GM19328 (cell line): ENCODE measurements at regions not wholly inside any gene's neighbourhood (a gene's known extent, or its start where the extent isn't known, plus 50 kb on each side); places are given as distances from the start of the nearest gene placed in this dataset.
A peak's percentile ranks its signal among the peaks of the same experiment; 100 is the strongest.

Experiments
- ATAC-seq: cut with Tn5 transposase; IDR thresholded peaks from one replicate; pipeline ENCODE4 v1.9.1; 2021; ENCODE audit warnings: mild to moderate bottlenecking, moderate library complexity; ENCODE audit not compliant: unreplicated experiment

- no peak for ATAC-seq
These were observed 123.8 kb upstream of the PRPS1L1 start for GRCh38 chr7:18151422-18151821.

- no peak for ATAC-seq
These were observed 125.6 kb upstream of the PRPS1L1 start for GRCh38 chr7:18153183-18153748.

- no peak for ATAC-seq
These were observed 127.1 kb upstream of the PRPS1L1 start for GRCh38 chr7:18154726-18155125.

GRCh38 chr7:18157233-18157632 lies 129.6 kb upstream of the PRPS1L1 start:
- no peak for ATAC-seq

GRCh38 chr7:18162657-18163056 lies 135.0 kb upstream of the PRPS1L1 start:
- ATAC-seq, result no peak

- no peak for ATAC-seq
These were observed 135.4 kb upstream of the PRPS1L1 start for GRCh38 chr7:18163091-18163490.

- no peak for ATAC-seq
These were observed 137.5 kb upstream of the PRPS1L1 start for GRCh38 chr7:18165166-18165565.

GRCh38 chr7:18166002-18166401 lies 138.4 kb upstream of the PRPS1L1 start:
- ATAC-seq, result no peak

- ATAC-seq, result no peak
These were observed 140.2 kb upstream of the PRPS1L1 start for GRCh38 chr7:18167815-18168214.

GRCh38 chr7:18174996-18175395 lies 147.3 kb upstream of the PRPS1L1 start:
- ATAC-seq, result no peak

GRCh38 chr7:18175801-18176450 lies 148.3 kb upstream of the PRPS1L1 start:
- ATAC-seq, result no peak

- no peak for ATAC-seq
These were observed 149.6 kb upstream of the PRPS1L1 start for GRCh38 chr7:18177129-18177814.

GRCh38 chr7:18177815-18178660 lies 150.4 kb upstream of the PRPS1L1 start:
- peak; percentile 87 for ATAC-seq

- ATAC-seq, result no peak
These were observed 151.4 kb upstream of the PRPS1L1 start for GRCh38 chr7:18179093-18179492.

GRCh38 chr7:18180685-18181084 lies 153.0 kb upstream of the PRPS1L1 start:
- ATAC-seq, result no peak

- ATAC-seq, result no peak
These were observed 162.0 kb upstream of the PRPS1L1 start for GRCh38 chr7:18189500-18190126.

- no peak for ATAC-seq
These were observed 163.7 kb upstream of the PRPS1L1 start for GRCh38 chr7:18191341-18191740.

GRCh38 chr7:18191862-18192625 lies 164.4 kb upstream of the PRPS1L1 start:
- ATAC-seq, result no peak

GRCh38 chr7:18194616-18195015 lies 167.0 kb upstream of the PRPS1L1 start:
- ATAC-seq, result no peak

GRCh38 chr7:18196638-18197037 lies 169.0 kb upstream of the PRPS1L1 start:
- ATAC-seq, result no peak
